Stimulated activated CD4-positive, alpha-beta T cell treated with anti-CD3 and anti-CD28 coated beads, Interleukin-1b, Interleukin-23, amount 100 ng/mL, for 48 hours (primary cell): ENCODE measurements at regions not wholly inside any gene's neighbourhood (a gene's known extent, or its start where the extent isn't known, plus 50 kb on each side); places are given as distances from the start of the nearest gene placed in this dataset.
"Not testable (repeated sequence)": the region's sequence is repeated elsewhere in the genome, so short reads cannot be mapped to it uniquely, and the experiment has no call there.

Experiments
- DNase-seq: peaks from one replicate; pipeline ENCODE4 v3.0.0-alpha.2; 2020

DNA sequence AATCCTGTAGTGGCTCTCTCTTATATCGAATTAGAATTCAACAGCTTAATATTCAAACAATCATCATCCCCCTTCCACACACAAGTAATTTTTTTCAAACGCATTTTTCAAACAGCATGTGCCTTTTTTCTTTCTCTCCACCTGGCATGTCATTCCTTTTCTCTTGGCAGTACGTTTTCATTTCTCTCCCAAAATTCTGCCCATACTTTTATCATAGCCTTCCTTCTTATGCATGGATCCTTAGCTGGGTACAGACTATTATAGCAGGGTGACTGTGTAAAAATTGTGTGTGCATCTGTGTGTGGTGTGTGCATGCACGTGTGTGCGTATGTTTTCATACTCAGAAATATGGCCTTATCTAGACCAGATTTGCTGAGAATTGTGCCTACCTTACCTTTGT is 184.3 kb downstream of the ZC3H11B start:
- DNase-seq = no peak

DNA sequence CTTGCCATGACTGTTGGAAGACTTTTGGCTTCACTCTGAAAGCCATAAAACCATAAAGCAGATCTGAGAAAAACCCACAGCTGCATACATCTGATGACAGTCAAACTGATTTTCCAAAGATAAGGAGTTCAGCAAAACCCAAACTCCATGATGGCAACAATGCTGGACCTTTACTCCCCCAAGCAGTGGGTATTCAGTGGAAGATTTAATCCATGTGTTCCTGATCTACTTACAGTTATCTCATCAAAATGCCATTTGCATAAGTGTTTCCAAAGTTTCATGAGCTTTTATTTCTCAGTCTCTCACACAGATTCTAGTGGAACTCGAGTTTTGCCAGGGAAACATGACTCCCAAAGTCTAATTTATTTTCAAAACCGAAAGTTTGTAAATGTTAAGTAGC is 184.9 kb downstream of the ZC3H11B start:
- no peak for DNase-seq

DNA sequence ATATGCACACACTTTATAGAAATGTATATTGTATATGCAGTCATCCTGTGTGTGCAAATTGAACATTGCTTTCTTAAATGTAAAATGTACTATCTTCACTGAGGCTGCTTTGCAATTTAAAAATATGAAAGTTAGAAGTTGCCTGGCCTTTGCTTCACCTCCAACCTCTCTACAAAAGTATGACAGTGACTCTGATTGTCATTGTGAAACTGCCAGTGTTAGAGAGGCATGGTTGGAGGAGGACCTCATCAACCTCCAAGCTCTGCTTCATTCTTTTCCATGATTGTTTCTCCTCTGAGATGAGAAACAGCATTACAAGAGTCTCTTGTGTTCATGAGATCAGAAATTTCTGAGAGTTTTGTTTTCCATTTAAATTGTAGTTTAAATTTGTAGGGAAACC is 185.5 kb downstream of the ZC3H11B start:
- no peak for DNase-seq

DNA sequence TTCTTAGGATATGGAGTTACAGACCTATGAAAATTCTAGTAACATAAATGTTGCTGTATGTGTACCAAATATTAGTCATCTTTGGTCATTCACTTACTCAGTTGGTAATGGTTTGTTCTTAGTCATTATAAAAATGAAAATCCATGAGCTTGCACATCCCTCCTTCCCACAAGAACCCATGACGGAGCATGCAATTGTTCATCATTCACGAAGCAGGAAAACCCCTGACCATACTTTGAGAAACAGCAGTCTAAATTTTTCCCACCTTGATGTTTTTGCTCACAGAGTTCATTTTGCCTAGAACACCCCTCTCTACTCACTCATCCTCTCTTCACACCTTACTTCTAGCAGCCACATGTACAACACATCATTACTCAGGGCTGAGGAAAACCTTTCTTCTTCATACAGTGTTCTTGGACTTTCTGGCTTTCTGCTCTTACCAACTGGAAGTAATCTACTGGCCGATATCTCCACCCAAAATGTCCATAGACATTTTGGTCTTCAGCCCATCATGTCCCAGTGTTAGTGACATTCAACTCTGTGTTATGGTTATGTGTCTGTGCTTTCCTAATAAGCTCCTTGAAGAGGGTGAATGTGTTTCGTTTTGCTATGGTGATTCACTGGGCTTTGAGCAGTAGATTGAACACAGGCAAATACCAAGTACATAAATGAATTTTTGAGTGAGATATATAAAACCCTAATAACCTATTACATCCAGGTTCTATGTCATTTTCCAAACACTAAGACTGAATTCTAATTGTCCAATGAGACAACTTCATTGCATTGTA is 189.9 kb downstream of the ZC3H11B start:
- no peak for DNase-seq

DNA sequence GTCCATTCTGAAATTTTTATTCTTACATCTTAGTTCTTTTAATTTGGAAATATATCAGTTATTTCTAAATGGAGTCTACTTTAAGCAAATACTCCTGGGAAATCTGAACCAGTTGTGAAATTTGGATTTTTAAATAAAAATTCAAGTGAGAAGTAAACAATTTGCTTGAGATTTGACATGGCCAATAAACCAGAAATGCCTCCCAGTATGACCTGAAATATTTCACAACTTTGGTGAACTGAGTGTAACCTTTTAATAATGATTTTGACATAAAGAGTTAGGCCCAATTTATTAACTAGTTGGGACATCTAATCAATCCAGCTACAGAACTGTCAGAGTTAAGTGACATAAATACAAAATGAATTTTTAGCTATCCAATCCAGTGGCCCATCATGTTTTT is 192.0 kb downstream of the ZC3H11B start:
- no peak for DNase-seq

DNA sequence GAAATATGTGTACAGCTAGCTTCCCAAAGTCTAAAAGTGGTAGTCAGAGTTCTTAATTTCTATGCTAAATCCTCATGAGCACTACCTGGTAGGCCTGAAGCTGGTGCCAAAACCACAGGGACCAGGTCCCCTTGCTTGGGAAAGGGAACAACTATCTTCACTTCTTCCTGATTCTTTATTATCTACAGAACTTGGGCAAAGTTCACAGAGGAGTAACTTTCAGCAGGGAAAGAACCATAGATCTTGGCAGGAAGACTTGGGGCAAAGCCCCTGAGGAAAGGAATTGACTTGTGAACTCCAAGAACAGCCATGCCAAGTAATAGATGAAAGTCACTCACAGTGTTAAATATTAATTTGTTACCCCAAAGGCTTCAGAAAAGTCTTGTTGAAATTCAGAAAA is 193.0 kb downstream of the ZC3H11B start:
- DNase-seq = no peak

DNA sequence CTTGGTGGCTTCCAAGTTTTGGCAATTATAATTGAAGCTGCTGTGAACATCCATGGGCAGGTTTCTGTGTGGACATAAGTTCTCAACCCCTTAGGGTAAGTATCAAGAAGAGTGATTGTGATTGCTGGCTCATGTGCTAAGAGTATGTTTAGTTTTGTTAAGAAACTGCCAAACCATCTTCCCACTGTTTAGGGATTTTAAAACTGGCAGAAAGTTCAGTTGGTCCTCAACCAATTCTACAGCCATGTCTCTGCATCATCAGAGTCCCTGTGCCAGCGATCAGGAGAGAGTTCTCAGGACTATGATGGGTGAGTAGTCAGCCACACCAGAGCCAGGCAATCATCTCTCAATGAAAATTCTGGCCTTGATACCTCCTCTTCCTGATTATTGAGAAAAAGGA is 193.8 kb downstream of the ZC3H11B start:
- no peak for DNase-seq

DNA sequence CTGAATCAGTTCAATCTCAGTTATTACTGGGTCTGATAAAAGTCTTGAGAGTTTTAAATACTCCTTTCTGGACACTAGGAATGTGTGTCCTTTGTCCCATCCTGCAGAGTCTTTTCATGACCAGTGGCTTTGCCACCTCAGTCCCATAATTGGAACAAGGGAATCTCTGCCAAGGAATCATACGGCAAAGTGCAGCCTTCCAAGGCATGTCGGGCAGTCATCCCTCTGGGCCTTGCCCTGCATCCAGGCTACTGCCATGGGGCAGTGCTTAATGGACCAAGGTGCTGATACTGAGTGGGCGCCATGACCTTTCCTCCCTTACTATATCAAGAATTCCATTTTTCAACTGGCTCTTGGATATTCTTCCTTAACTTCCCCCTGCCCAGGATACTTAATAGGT is 195.3 kb downstream of the ZC3H11B start:
- no peak for DNase-seq

DNA sequence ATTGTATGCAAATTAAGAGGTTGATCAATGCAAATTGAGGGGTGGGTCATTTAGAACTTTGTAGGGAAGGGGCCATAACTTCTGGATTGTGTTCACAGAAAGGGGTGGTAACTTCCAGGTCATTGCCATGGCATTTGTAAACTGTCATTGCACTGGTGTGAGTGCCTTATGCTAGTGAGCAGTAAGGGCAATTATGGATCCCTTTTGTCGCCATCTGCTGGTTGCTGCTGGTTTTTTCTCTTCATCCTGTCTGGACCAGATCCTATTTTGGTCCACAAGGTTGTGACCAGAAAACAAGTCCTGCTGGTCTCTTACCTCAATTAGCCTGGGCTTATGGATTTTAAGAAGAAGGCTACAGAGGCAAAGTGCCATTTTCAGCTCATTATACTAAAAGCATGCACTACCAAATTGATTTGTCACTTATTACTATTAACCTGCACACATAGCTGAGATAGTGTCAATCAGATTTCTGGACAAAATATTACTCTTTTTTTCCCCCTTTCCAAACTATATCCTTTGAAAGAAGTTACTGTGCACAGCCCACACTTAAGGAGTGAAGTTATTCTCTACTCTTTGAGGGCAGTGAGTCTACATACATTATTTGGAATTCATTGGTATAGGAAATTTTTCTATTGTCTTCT is 196.2 kb downstream of the ZC3H11B start:
- peak; percentile 54 for DNase-seq

DNA sequence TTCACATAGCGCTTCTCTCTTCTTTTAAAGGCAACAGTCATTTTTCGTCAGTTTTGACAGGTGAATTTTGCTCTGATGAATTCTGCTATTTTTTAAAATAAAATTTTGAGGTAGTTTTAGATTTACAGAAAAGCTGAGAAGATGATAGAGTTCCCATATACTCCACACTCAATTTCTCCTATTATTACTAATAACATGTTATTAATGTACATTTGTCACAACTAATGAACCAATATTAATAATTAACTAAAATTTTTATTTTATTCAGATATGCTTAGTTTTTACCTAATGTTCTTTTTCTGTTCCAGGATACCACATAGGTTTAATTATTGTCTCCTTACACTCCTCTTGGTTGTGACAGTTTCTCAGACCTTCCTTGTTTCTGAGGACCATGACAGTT is 197.0 kb downstream of the ZC3H11B start:
- DNase-seq = no peak

DNA sequence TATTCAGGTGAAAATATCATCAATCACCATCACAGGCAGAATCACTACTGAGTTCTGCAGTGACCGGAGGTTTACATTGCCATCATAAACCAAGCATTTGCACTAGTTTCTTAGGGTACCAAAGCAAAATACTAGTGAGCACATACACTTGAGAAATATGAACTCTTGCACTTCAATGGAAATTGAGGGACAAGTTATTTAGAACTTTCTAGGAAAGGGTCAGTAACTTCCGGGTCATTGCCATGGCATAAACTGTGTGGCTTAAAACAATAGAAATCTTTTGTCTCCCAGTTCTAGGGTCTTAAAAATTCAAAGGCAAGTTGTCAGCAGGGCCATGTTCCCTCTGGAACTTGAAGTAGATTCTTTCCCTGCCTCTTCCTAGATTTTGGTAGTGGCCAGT is 197.5 kb downstream of the ZC3H11B start:
- DNase-seq = no peak

DNA sequence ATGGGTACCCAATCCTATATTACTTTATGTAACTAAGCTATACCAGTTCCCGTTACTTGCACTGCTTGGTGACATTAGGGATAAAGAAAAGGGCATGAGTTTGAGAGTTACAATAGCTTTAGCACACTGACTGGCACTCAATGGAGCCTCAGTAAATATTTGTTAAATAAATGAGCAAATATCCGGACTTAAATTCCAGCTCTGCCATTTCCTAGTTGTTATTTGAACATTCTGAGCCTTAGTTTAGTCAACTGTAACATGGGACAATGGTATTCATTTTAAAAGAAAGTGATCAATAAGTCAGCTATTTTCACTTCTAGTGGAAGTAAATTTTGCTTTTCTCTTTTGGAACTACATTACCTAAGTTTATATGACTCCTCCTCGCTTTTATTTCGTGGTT is 198.7 kb downstream of the ZC3H11B start:
- DNase-seq = no peak

DNA sequence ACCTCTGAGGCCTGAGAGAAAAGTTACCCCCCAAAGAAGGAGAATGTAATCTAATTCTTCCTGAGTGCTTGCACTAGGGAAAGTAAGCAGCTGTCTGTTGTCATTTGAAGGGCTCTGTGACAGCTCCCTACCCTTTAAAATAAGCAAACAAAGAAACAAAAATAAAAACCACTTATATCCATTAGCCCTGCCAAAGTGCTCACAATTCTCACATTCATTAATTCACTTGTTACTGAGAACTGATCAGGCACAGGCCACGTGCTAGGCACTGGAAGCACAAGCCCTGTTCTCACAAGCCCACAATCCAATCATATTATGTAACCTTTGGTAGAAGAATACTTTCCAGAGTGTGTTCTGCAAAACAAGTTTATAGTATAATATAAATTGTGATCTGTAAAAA is 199.4 kb downstream of the ZC3H11B start:
- DNase-seq = no peak

DNA sequence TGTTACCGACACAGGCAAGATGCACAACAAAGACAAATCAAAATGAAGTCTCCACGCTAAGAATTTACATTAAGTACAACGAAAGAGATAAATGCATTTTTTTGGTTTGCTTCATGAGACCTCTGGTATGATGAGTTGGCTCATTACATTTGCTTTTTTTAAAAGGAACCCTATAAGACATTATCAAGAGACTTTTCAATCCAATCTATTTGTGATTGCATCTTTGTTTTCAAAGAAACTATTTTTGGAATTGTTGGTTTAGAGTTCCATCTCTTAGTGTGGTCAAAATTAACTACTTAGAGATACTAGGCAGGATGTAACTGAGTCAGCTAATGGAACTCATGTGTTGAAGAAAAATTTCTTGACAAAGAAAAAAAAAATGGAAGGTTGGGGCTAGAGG is 200.1 kb downstream of the ZC3H11B start:
- DNase-seq = no peak

DNA sequence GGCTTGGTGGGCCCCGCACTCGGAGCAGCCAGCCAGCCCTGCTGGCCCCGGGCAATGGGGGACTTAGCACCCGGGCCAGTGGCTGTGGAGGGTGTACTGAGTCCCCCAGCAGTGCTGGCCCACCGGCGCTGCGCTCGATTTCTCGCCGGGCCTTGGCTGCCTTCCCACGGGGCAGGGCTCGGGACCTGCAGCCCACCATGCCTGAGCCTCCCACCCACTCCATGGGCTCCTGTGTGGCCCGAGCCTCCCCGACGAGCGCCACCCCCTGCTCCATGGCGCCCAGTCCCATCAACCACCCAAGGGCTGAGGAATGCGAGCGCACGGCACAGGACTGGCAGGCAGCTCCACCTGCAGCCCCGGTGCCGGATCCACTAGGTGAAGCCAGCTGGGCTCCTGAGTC is 202.2 kb downstream of the ZC3H11B start:
- not testable (repeated sequence) for DNase-seq

DNA sequence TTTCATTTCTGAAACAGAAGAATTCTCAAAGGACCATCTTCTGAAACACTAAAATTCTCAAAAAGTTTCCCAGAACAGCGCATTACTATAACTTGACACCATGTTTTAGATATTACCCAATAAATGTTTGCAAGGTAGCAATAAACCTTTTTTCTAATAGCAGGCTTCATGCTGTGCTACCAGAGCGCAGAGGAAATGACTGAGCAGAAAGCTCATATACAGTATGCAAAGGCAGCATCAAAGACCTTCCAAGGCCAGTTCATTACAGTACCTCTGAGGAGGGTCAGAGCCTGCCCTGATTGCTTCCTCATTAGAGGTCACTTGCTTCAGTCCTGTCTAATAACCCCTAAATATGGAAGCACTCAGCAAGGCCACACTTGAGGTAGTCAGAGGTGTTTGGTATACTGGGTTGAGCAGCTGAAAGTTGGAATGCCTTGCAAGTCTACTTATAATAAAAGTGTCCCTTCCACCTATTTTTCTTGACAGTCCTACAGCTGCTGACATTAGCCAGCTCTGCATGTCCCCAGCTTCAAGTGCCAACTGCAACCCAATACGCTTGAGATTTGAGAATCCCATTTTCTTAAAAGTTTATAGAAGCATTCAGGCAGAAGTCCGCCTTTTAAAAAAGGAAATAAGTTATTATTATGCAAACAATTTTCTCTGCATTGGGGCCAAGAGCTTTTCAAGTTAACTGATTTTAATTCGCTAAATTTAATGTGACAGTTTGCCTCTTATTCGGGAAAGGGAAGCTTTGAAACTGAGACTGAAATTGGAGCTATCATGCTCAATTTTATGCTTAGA is 207.2 kb downstream of the ZC3H11B start:
- DNase-seq = no peak

DNA sequence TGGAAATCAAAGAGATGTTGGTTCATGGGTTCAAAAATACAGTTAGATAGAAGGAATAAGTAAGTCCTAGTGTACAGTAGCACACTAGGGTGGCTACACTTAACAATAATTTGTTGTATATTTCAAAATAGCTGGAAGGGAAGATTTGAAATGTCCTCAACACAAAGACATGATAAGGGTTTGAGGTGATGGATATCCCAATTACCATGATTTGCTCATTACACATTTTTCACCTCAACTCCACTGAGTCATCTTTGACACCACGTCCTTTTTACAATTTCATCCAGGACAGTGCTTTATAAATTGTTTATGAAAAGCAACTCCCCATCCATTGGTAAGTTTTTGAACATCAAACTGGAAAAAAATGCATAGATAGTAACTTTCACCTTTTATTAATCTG is 208.3 kb downstream of the ZC3H11B start:
- DNase-seq = no peak

DNA sequence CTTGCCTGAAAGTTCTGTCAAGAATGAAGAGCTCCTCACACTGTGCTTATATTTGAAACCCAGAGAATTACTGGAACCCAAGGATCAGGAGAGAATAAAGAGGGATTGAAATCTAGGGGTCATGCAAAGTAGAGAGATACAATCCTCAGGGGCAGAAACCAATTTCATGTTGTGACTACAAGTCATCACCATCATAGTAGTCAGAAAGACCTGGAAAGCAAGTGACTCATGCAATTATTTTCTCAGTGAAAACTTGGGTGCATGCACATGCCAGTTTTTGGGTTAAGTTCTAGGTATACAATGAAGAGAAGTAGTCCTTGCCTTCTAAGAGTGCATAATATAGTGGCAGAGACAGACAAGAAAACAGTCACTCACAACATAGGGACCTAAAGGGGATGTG is 210.0 kb downstream of the ZC3H11B start:
- no peak for DNase-seq

DNA sequence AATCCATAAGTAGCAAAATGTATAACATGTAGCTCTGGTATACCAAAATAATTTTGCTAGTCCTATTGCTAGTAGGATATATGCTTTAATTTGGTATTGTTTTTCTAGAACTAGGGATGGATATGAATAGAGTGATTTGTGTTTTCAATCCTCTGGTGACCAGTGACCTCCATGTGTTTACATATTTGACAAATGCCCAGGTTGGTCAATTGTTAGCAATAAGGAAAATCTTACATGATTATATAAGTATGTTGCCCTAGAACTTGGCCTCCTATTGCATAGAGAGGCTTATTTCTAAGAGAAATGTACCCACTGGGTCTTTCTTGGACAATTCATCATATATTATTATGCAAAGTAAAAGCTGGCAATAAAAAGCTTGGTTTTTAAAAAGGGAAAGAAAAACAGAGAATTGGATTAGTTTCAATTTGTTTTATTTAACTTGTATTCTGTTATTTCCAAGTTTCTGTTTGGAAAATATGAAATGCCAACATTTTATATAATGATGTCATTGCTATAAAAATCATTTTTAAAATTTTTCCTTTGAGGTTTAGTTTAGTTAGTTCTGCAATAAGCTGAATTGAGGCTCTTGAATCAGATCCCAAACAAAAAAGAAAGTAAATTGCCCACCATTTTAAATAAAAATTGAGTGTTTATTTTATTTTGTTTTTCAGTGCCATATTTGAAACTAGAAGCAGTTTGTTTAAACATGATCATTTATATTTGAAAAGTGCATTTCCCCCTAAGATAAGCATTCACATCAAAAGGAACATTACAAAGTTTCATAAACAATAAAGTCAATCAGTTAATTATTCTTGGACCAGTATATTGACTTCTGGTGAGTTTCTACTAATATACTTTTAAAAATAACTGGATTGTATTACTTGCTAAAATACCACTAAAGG is 210.9 kb downstream of the ZC3H11B start:
- DNase-seq = no peak

DNA sequence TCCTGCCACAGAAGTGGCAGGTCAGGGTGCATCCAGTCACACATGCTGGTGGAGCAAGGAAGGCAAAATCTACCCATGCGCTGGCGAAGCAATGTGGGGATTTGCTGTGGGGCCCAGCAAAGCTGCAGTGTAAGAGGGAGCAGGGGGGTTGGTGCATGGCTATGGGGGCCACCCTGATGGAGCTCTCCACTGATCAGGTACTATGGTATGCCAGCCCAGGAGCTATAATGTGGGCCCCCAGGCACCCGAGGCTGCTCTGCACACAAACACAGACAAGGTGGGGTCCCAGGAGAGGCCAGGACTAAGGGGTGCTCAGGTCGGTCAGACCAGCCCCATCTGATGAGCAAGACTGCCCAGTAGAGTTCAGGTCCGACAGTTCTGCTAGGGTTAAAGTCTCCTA is 213.5 kb downstream of the ZC3H11B start:
- no peak for DNase-seq

DNA sequence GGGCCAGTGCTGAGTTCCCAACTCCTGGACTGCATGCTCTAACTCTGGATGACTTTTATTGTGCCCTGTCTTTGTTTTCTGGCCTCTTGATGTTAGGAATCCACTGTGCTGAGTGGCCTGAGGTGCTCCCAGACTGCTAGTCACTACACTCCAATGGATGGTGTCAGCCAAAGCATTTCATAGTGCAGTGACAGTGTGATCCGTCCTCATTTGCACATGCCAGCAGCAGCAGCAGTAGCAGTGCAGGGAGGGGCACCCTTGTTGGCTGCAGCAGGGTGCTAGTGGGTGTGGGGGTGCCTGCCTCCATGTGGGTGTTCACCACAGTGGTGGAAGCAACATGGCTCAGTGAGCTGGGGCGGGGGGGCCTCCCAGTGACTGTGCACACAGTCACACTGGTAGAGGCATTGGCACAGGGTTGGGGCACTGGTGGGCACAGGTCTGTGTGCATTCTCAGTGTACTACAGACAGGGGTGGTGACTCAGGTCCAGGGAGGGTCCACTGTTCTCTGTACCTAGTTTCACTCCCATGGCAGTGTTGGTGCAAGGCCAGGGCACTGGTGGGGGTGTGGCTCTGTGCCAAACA is 214.0 kb downstream of the ZC3H11B start:
- DNase-seq = no peak

DNA sequence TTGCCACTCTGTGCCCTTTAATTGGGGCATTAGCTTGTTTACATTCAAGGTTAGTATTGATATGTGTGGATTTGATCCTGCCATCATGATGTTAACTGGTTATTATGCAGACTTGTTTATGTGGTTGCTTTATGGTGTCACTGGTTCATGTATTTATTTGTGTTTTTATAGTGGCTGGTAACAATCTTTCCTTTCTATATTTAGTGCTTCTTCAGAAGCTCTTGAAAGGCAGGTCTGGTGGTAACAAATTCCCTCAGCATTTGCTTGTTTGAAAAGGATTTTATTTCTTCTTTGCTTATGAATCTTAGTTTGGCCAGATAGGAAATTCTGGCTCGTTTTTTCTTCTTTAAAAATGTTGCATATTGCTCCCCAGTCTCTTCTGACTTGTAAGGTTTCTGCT is 215.4 kb downstream of the ZC3H11B start:
- DNase-seq = no peak

DNA sequence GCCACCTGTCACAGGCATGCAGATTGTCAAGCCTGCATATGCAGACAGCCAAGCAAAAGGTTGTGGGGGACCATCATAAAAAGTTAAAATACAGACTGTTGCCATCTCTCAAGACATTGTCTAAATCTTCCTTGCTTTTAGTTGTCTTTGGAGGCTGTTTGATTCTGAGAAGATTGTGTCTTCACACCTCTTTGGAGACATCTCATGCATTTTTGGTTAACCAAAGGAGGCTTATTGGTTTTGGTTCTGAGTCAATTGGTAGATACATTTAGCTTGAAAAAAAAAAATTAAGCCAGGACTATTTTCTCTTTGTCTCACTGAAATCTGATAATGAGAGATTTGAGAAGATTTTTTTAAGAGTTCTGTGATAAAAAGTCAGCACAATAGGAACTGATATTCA is 217.6 kb downstream of the LYPLAL1 start:
- no peak for DNase-seq
